Limb (tissue), 2 donors: ENCODE measurements at regions not wholly inside any gene's neighbourhood (a gene's known extent, or its start where the extent isn't known, plus 50 kb on each side); places are given as distances from the start of the nearest gene placed in this dataset.
"Not testable (repeated sequence)": the region's sequence is repeated elsewhere in the genome, so short reads cannot be mapped to it uniquely, and the experiment has no call there.

Experiments used
- DNase-seq, 2 donors: peaks; one replicate each; pipeline ENCODE4 v3.0.0-alpha.2; 2016; ENCODE audit errors: extremely low spot score in 2 of 2

- no peak for DNase-seq
Measured at GRCh38 chr2:129481306-129482219, 497.9 kb upstream of the RAB6C start.

- no peak for DNase-seq
Measured at GRCh38 chr2:129482626-129483025, 496.8 kb upstream of the RAB6C start.

- no peak for DNase-seq
Measured at GRCh38 chr2:129483366-129483765, 496.1 kb upstream of the RAB6C start.

GRCh38 chr2:129484999-129485897, 494.2 kb upstream of the RAB6C start:
- DNase-seq, result no peak

- DNase-seq, result no peak
Measured at GRCh38 chr2:129488376-129488775, 491.1 kb upstream of the RAB6C start.

GRCh38 chr2:129490641-129491040, 488.8 kb upstream of the RAB6C start:
- peak in 1 of 2 donors; percentile 12 for DNase-seq

- no peak for DNase-seq
Measured at GRCh38 chr2:129491308-129491707, 488.2 kb upstream of the RAB6C start.

GRCh38 chr2:129492548-129492947, 486.9 kb upstream of the RAB6C start:
- no peak for DNase-seq

- no peak for DNase-seq
Measured at GRCh38 chr2:129499747-129500146, 479.7 kb upstream of the RAB6C start.

- no peak for DNase-seq
Measured at GRCh38 chr2:129502781-129503180, 476.7 kb upstream of the RAB6C start.

GRCh38 chr2:129504646-129505045, 474.8 kb upstream of the RAB6C start:
- DNase-seq, result no peak

GRCh38 chr2:129518937-129519336, 460.5 kb upstream of the RAB6C start:
- no peak for DNase-seq

GRCh38 chr2:129532158-129532557, 447.3 kb upstream of the RAB6C start:
- DNase-seq, result not testable (repeated sequence)

GRCh38 chr2:129548880-129549279, 430.6 kb upstream of the RAB6C start:
- no peak for DNase-seq

GRCh38 chr2:129550536-129550935, 428.9 kb upstream of the RAB6C start:
- DNase-seq, result no peak

- DNase-seq, result no peak
Measured at GRCh38 chr2:129554373-129554772, 425.1 kb upstream of the RAB6C start.

GRCh38 chr2:129559101-129559500, 420.4 kb upstream of the RAB6C start:
- DNase-seq, result no peak

- no peak for DNase-seq
Measured at GRCh38 chr2:129565551-129566109, 413.8 kb upstream of the RAB6C start.

- not testable (repeated sequence) for DNase-seq
Measured at GRCh38 chr2:129570812-129571211, 408.7 kb upstream of the RAB6C start.

GRCh38 chr2:129575431-129575830, 404.0 kb upstream of the RAB6C start:
- no peak for DNase-seq

GRCh38 chr2:129575880-129576279, 403.6 kb upstream of the RAB6C start:
- DNase-seq, result no peak

- no peak for DNase-seq
Measured at GRCh38 chr2:129580001-129580400, 399.5 kb upstream of the RAB6C start.
